ENCODE measurements at regions not wholly inside any gene's neighbourhood (a gene's known extent, or its start where the extent isn't known, plus 50 kb on each side); places are given as distances from the start of the nearest gene placed in this dataset.

DNA sequence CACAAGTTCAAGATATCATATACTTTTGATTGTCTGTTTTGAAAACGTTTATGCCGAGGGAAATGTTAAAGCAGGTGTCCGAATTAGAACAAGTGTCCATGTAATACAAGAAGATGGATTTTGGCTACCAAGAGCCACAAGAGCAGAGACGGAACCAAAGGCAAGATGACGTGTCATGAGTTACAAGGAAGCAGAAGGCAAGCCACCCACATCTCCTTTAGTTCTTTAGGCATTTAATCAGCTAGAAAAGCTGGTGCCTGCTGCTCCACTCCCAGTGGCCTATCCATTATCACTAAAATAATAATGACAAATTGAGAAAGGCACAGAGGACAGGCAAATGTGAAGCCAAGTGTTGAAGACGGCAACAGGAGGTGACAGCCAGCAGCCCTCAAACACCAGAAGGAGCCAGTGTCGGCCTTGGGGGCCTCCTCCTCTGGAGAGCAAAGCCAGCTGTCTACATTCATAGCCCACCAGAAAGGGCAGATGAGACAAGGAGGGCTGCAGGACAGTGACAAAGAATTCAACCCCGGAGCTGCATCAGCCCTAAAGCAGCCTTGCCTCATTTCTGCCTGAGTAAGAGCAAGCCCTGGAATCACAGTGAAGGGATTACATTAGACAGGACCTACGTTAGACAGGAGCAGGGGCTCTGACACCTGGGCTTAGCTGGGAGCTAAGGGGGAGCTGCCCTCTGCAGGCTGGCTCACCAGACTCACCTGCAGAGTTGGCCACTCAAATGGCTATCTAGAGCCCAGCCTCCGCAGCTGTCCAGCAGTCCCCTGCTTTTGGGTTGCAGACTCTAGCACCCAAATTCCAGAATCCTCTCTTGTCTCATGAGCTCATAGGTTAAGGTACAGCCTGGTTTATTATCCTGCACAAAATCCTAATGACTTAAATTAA is 569.9 kb downstream of the UQCRFS1 start:
- Histone ChIP-seq H3K79me2 (ENCODE audit: insufficient read depth, low read length) (no peaks in the 10 kb centered on the region), H3K4me2 (ENCODE audit: low read depth, low read length, poor library complexity, severe bottlenecking) (no peak overlapping the region), H3K4me1 (ENCODE audit: insufficient read depth, low read length, poor library complexity, severe bottlenecking) (no peaks in the 10 kb centered on the region), H3K27me3 (ENCODE audit: insufficient read depth, low read length, poor library complexity, severe bottlenecking) (no peaks in the 10 kb centered on the region), H3K36me3 (ENCODE audit: insufficient read depth, low read length) (no peaks in the 10 kb centered on the region), H3K4me3 (ENCODE audit: low read length, poor library complexity, severe bottlenecking) (no peak overlapping the region), H3K9me2 (replicated peaks; ENCODE audit: low read depth, low read length) (no peaks in the 10 kb centered on the region), H4K20me1 (ENCODE audit: insufficient read depth, low read length, poor library complexity, severe bottlenecking) (no peaks in the 10 kb centered on the region), H2AFZ (ENCODE audit: low read length) (no peak overlapping the region), H3F3A (ENCODE audit: low read depth) (no peaks in the 10 kb centered on the region), H3K9me3 (ENCODE audit: insufficient read depth, low read depth, low read length) (no peaks in the 10 kb centered on the region; the same call in 1 of the 2 replicates), H3K9ac (ENCODE audit: low read depth, low read length, poor library complexity, severe bottlenecking) (no peak overlapping the region)
- TF ChIP-seq, protein P1, sequence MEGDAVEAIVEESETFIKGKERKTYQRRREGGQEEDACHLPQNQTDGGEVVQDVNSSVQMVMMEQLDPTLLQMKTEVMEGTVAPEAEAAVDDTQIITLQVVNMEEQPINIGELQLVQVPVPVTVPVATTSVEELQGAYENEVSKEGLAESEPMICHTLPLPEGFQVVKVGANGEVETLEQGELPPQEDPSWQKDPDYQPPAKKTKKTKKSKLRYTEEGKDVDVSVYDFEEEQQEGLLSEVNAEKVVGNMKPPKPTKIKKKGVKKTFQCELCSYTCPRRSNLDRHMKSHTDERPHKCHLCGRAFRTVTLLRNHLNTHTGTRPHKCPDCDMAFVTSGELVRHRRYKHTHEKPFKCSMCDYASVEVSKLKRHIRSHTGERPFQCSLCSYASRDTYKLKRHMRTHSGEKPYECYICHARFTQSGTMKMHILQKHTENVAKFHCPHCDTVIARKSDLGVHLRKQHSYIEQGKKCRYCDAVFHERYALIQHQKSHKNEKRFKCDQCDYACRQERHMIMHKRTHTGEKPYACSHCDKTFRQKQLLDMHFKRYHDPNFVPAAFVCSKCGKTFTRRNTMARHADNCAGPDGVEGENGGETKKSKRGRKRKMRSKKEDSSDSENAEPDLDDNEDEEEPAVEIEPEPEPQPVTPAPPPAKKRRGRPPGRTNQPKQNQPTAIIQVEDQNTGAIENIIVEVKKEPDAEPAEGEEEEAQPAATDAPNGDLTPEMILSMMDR (conservative IDR thresholded peaks at IDR 0.05; ENCODE audit: low read length) = no peak
- no peak for TF ChIP-seq EZH2phosphoT487 (IDR thresholded peaks at IDR 0.05; ENCODE audit: borderline replicate concordance)

DNA sequence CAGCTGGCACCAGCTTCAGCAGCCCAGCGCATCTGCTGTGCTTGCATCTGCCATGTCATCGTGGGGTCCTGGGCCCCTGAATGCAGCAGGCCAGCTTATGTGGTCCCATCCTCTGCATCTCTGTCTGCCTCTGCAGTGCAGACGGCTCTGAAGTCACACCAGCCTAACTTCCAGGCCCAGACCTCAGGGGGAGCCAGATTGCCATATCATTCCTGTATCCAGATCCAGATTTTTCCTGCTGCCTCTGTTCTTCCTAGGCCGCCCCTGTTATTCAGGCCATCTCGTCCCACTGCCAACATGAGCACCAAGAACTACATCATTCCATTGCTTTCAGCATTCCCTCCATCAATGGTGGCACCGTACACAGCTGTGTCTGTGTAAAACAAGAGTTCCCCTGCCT is 571.6 kb downstream of the UQCRFS1 start:
- Histone ChIP-seq H3K9me2 (replicated peaks; ENCODE audit: low read depth, low read length) (no peaks in the 10 kb centered on the region), H3K27me3 (ENCODE audit: insufficient read depth, low read length, poor library complexity, severe bottlenecking) (no peaks in the 10 kb centered on the region), H2AFZ (ENCODE audit: low read length) (no peak overlapping the region), H3K9ac (ENCODE audit: low read depth, low read length, poor library complexity, severe bottlenecking) (no peak overlapping the region), H3F3A (ENCODE audit: low read depth) (no peaks in the 10 kb centered on the region), H3K4me2 (ENCODE audit: low read depth, low read length, poor library complexity, severe bottlenecking) (no peak overlapping the region), H3K79me2 (ENCODE audit: insufficient read depth, low read length) (no peaks in the 10 kb centered on the region), H4K20me1 (ENCODE audit: insufficient read depth, low read length, poor library complexity, severe bottlenecking) (no peaks in the 10 kb centered on the region), H3K4me1 (ENCODE audit: insufficient read depth, low read length, poor library complexity, severe bottlenecking) (no peaks in the 10 kb centered on the region), H3K9me3 (ENCODE audit: insufficient read depth, low read depth, low read length) (no peaks in the 10 kb centered on the region), H3K36me3 (ENCODE audit: insufficient read depth, low read length) (no peaks in the 10 kb centered on the region), H3K4me3 (ENCODE audit: low read length, poor library complexity, severe bottlenecking) (no peak overlapping the region)
- TF ChIP-seq, protein P1 (conservative IDR thresholded peaks at IDR 0.05; ENCODE audit: low read length) = no peak

DNA sequence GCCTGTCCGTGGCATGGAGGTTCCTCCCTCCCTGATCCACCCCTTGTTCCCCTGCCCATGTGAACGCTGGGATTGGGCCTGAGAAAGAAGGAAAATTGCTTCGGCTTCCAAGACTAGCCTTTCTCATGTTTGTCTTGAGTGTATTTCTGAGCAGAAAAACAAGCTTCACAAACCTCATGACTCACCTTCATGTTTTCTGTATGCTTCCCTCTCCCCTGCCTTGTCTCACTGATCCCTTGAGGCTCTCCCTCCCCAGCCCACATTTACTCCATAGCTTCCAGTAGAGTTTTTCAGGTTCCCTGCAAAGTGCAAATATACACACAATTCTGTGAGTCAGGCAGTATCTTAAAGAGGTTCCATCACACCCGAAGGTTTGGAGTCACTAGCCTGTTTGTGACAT is 572.4 kb downstream of the UQCRFS1 start:
- H3K36me3 ChIP-seq (ENCODE audit: insufficient read depth, low read length) = no peaks in the 10 kb centered on the region
- no peaks in the 10 kb centered on the region for H3K9me3 ChIP-seq (ENCODE audit: insufficient read depth, low read depth, low read length)
- H4K20me1 ChIP-seq (ENCODE audit: insufficient read depth, low read length, poor library complexity, severe bottlenecking) = no peaks in the 10 kb centered on the region
- no peaks in the 10 kb centered on the region for H3K4me1 ChIP-seq (ENCODE audit: insufficient read depth, low read length, poor library complexity, severe bottlenecking)
- H3F3A ChIP-seq (ENCODE audit: low read depth) = no peaks in the 10 kb centered on the region
- TF ChIP-seq, protein P1 (conservative IDR thresholded peaks at IDR 0.05; ENCODE audit: low read length) = no peak
- TF ChIP-seq EZH2phosphoT487 (IDR thresholded peaks at IDR 0.05; ENCODE audit: borderline replicate concordance) = no peak
- no peak overlapping the region for H3K4me3 ChIP-seq (ENCODE audit: low read length, poor library complexity, severe bottlenecking)
- no peak overlapping the region for H3K9ac ChIP-seq (ENCODE audit: low read depth, low read length, poor library complexity, severe bottlenecking)
- no peak overlapping the region for H3K4me2 ChIP-seq (ENCODE audit: low read depth, low read length, poor library complexity, severe bottlenecking)
- H3K79me2 ChIP-seq (ENCODE audit: insufficient read depth, low read length) = no peaks in the 10 kb centered on the region
- H2AFZ ChIP-seq (ENCODE audit: low read length) = no peak overlapping the region
- H3K27me3 ChIP-seq (ENCODE audit: insufficient read depth, low read length, poor library complexity, severe bottlenecking) = no peaks in the 10 kb centered on the region
- H3K9me2 ChIP-seq (replicated peaks; ENCODE audit: low read depth, low read length) = no peaks in the 10 kb centered on the region

Data from Loucy (cell line).